ENCODE measurements at regions not wholly inside any gene's neighbourhood (a gene's known extent, or its start where the extent isn't known, plus 50 kb on each side); places are given as distances from the start of the nearest gene placed in this dataset.

DNA sequence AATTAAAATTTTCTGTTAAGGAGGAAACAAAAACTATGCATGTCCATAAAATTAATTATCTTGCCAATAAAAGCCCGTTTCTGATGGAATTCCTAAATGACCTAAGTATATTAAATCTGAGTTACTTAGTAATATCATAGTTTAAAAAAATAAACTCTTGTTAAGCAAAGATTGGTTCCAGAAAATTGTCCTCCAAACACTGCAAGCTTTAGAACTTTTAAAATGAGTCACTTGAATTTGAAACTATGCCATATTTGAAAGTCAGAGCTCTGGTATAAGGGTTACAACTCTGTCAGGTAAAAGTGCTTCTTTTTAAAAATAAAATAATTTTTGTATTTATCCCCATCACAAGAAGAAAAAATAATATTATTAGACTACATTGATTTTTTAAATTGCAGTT is 409.5 kb downstream of the PLPP3 start:
- TF ChIP-seq, protein P1, sequence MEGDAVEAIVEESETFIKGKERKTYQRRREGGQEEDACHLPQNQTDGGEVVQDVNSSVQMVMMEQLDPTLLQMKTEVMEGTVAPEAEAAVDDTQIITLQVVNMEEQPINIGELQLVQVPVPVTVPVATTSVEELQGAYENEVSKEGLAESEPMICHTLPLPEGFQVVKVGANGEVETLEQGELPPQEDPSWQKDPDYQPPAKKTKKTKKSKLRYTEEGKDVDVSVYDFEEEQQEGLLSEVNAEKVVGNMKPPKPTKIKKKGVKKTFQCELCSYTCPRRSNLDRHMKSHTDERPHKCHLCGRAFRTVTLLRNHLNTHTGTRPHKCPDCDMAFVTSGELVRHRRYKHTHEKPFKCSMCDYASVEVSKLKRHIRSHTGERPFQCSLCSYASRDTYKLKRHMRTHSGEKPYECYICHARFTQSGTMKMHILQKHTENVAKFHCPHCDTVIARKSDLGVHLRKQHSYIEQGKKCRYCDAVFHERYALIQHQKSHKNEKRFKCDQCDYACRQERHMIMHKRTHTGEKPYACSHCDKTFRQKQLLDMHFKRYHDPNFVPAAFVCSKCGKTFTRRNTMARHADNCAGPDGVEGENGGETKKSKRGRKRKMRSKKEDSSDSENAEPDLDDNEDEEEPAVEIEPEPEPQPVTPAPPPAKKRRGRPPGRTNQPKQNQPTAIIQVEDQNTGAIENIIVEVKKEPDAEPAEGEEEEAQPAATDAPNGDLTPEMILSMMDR (IDR thresholded peaks at IDR 0.05): no peak
- no peak for TF ChIP-seq EP300 (IDR thresholded peaks at IDR 0.05; ENCODE audit: low read depth)
